Right kidney (tissue), 1 donor: ENCODE measurements at regions not wholly inside any gene's neighbourhood (a gene's known extent, or its start where the extent isn't known, plus 50 kb on each side); places are given as distances from the start of the nearest gene placed in this dataset.
"Not testable (repeated sequence)": the region's sequence is repeated elsewhere in the genome, so short reads cannot be mapped to it uniquely, and the experiment has no call there.

ENCODE experiments used
- DNase-seq: peaks from one replicate; pipeline ENCODE4 v3.0.0-alpha.2; 2016

DNA sequence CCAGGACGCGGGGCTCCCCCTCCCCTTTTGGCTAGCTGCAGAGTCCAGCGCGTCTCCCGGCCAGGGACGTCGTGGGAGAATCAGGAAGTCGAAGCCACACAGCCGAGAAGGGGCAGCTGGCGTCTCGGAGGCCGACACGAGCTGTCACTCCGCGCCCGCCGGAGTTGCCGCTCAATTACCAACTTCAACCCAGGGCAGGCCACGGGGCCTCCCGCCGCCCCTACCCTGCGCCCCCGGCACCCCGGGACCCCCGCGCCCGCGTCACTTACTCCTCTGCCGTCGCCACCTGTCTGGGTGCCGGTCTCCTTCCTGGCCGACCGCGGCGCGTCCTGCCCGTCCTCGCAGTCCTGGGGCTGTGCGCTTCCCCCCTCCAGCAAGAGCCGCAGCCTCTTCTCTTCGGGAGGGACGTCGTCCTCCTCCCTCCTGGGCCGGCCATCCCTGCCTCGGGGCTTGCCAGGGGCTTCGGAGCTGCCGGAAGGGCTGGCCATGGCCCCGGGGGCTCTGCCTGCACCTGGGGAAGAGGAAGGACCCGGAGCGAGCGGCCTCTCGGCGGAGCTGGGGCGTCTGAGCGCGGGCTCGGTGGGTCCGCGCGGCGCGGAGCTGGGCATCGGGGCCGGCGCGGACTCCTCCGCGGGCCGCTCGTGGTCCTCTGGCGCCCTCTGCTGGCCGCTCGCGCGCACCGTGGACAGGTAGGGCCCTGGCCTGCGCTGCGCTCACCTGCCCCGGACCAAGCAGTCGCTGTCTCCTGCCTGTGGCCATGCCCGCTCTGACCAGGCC lies 65.6 kb upstream of the CLEC6A start:
- DNase-seq: peak; percentile 64

DNA sequence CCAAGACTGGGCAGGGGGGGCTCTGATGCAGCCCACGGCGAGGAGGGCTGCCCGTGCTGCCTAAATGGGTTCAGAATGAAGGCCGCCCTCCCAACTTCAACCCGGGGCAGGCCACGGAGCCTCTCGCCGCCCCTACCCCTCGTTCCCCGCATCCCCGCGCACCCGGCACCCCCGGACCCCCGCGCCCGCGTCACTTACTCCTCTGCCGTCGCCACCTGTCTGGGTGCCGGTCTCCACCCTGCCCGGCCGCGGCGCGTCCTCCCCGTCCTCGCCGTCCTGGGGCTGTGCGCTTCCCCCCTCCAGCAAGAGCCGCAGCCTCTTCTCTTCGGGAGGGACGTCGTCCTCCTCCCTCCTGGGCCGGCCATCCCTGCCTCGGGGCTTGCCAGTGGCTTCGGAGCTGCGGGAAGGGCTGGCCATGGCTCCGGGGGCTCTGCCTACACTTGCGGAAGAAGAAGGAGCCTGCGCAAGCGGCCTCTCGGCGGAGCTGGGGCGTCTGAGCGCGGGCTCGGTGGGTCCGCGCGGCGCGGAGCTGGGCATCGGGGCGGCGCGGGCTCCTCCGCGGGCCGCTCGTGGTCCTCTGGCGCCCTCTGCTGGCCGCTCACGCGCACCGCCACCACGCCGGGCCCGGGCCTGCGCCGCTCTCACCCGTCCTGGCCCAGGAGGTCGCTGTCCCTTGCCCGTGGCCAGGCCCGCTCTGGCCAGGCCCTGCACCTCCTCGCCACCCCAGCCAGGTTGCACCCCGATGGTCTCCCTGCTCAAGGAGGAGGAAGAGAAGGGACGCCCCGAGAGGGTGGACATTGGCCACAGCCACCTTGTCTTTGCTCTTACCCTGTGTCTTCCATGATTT lies 59.3 kb upstream of the CLEC6A start:
- peak; percentile 74 for DNase-seq

DNA sequence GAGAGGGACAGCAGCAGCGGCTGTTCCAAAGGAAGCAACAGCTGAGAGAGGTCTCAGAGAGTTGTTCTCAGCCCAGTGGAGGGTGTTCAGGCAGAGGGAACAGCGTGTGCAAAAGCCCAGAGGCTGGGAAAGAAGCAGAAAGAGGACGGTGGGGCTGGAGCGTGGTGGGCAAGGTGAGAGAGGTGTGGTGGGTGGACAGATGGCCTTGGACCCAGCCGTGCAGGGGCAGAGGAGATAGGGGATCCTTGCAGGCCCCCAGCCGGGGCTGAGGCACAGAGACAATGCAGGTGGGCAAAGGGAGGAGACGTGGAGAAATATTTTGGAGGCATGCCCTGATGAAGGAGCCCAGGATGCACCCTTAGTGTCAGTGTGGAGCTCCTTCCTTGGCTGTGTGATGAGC lies 58.4 kb upstream of the CLEC6A start:
- DNase-seq: not testable (repeated sequence)

- not testable (repeated sequence) for DNase-seq
Observed at GRCh38 chr12:8399496-8400034, 56.2 kb upstream of the CLEC6A start.

GRCh38 chr12:8403834-8404233 lies 51.9 kb upstream of the CLEC6A start:
- DNase-seq: not testable (repeated sequence)

DNA sequence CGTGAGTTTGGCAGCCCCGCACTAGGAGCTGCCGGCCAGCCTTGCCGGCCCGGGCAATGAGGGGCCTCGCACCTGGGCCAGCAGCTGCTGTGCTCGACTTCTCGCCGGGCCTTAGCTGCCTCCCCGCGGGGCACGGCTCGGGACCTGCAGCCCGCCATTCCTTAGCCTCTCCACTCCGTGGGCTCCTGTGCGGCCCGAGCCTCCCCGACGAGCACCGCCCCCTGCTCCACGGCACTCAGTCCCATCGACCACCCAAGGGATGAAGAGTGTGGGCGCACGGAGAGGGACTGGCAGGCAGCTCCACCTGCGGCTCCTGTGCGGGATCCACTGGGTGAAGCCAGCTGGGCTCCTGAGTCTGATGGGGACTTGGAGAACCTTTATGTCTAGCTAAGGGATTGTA lies 51.4 kb upstream of the CLEC6A start:
- not testable (repeated sequence) for DNase-seq
